A673 (cell line): ENCODE measurements at regions not wholly inside any gene's neighbourhood (a gene's known extent, or its start where the extent isn't known, plus 50 kb on each side); places are given as distances from the start of the nearest gene placed in this dataset.

Experiments used
- BruUV-seq: library from RNA; stranded (reverse); fragments of 400-500 nt; replicated peaks from 2 replicates; lab custom pipeline; 2021; lab: Mats Ljungman, UMichigan
- CTCF ChIA-PET: fragments of 300-600 bp; sonication (Branson Sonifier 250); formaldehyde crosslinking; loops from one replicate; lab custom pipeline; 2022; ENCODE audit warnings: antibody characterized with exemption; lab: Charles Lee
- POLR2A ChIA-PET: fragments of 300-600 bp; sonication (Branson Sonifier 250); formaldehyde crosslinking; loops from one replicate; lab custom pipeline; 2022; ENCODE audit warnings: antibody characterized with exemption; ENCODE audit not compliant: low non-redundant PET; lab: Charles Lee
- DNase-seq: peaks from one replicate; pipeline ENCODE4 v3.0.0-alpha.2; 2015; ENCODE audit warnings: low spot score
- H3K27ac ChIP-seq: fragments of 200-600 bp; sonication (generic); 2 replicates; pipeline ENCODE4 v1.5.1; 2016; ENCODE audit warnings: mixed run types, low read depth, mild to moderate bottlenecking, mixed read lengths, antibody characterized with exemption, low read length; ENCODE audit not compliant: poor library complexity, severe bottlenecking
- H3K27me3 ChIP-seq: fragments of 200-600 bp; sonication (generic); replicated peaks from 2 replicates; pipeline ENCODE4 v1.6.1; 2017; ENCODE audit warnings: mixed run types, low read depth, mild to moderate bottlenecking, mixed read lengths, antibody characterized with exemption, low read length; ENCODE audit not compliant: insufficient read depth, poor library complexity
- H3K36me3 ChIP-seq: fragments of 200-600 bp; sonication (generic); 2 replicates; pipeline ENCODE4 v1.6.1; 2016; ENCODE audit warnings: mixed run types, mild to moderate bottlenecking, mixed read lengths, antibody characterized with exemption, low read length; ENCODE audit not compliant: insufficient read depth, poor library complexity, severe bottlenecking
- H3K4me1 ChIP-seq: fragments of 200-600 bp; sonication (generic); 2 replicates; pipeline ENCODE4 v1.6.1; 2017; ENCODE audit warnings: mixed run types, mild to moderate bottlenecking, mixed read lengths, antibody characterized with exemption, low read length; ENCODE audit not compliant: insufficient read depth, poor library complexity, severe bottlenecking
- H3K4me3 ChIP-seq: fragments of 200-600 bp; sonication (generic); 2 replicates; pipeline ENCODE4 v1.5.1; 2016; ENCODE audit warnings: low read depth, mixed run types, mild to moderate bottlenecking, mixed read lengths, low read length; ENCODE audit not compliant: poor library complexity, severe bottlenecking
- H3K9me3 ChIP-seq: fragments of 200-600 bp; sonication (generic); 2 replicates; pipeline ENCODE4 v1.6.1; 2016; ENCODE audit warnings: mixed run types, low read depth, mild to moderate bottlenecking, mixed read lengths, antibody characterized with exemption, low read length; ENCODE audit not compliant: poor library complexity, severe bottlenecking
- CTCF ChIP-seq: fragments of 300-800, 200-600 bp; sonication (generic); conservative IDR thresholded peaks from 2 replicates; pipeline ENCODE4 v1.5.1; 2017; ENCODE audit warnings: low read depth, mild to moderate bottlenecking, antibody characterized with exemption, low read length, moderate library complexity, mixed read lengths
- EZH2 ChIP-seq: fragments of 200-600 bp; sonication (generic); IDR thresholded peaks from 2 replicates; pipeline ENCODE4 v1.6.1; 2017; ENCODE audit warnings: borderline replicate concordance, low read depth, mild to moderate bottlenecking, mixed read lengths, antibody characterized with exemption, low read length; ENCODE audit not compliant: poor library complexity, severe bottlenecking
- intact Hi-C: fragments of 100-400 bp; cut with micrococcal nuclease; formaldehyde crosslinking; loops from one replicate; pipeline ENCODE4 v1.10.0; 2022; ENCODE audit not compliant: unreplicated experiment

GRCh38 chr1:227374846-227375245 is 56.6 kb upstream of the CDC42BPA start:
- no peak overlapping the region for H3K27ac ChIP-seq
- intact Hi-C loops, result no loop called here
- no peaks in the 10 kb centered on the region for H3K36me3 ChIP-seq
- POLR2A ChIA-PET, result no interaction called here
- no TSS peak for BruUV-seq
- no peaks in the 10 kb centered on the region for H3K4me1 ChIP-seq
- no peak for DNase-seq
- no peak for TF ChIP-seq EZH2
- TF ChIP-seq CTCF, result no peak
- peaks cover 56% of the 10 kb centered on the region for H3K27me3 ChIP-seq
- no peak overlapping the region for H3K4me3 ChIP-seq
- H3K9me3 ChIP-seq, result no peaks in the 10 kb centered on the region
- CTCF ChIA-PET, result no interaction called here

GRCh38 chr1:227372726-227373130 is 54.4 kb upstream of the CDC42BPA start:
- DNase-seq, result no peak
- Histone ChIP-seq H3K27ac (no peak overlapping the region), H3K4me3 (no peak overlapping the region), H3K27me3 (peaks cover 45% of the 10 kb centered on the region), H3K36me3 (no peaks in the 10 kb centered on the region), H3K9me3 (no peaks in the 10 kb centered on the region), H3K4me1 (no peaks in the 10 kb centered on the region)
- BruUV-seq, result no TSS peak
- ChIA-PET POLR2A (no interaction called here), CTCF (no interaction called here)
- intact Hi-C loops, result no loop called here
- TF ChIP-seq EZH2, result no peak
- no peak for TF ChIP-seq CTCF

- no peaks in the 10 kb centered on the region for H3K4me1 ChIP-seq
- H3K27ac ChIP-seq, result no peak overlapping the region
- POLR2A ChIA-PET, result no interaction called here
- H3K4me3 ChIP-seq, result no peak overlapping the region
- intact Hi-C loops, result no loop called here
- no peaks in the 10 kb centered on the region for H3K9me3 ChIP-seq
- TF ChIP-seq EZH2 (no peak), CTCF (no peak)
- no TSS peak for BruUV-seq
- no peak for DNase-seq
- H3K36me3 ChIP-seq, result no peaks in the 10 kb centered on the region
- peaks cover 57% of the 10 kb centered on the region for H3K27me3 ChIP-seq
- CTCF ChIA-PET, result no interaction called here
These were observed 52.4 kb upstream of the CDC42BPA start for GRCh38 chr1:227370533-227371254.
